ENCODE measurements at regions not wholly inside any gene's neighbourhood (a gene's known extent, or its start where the extent isn't known, plus 50 kb on each side); places are given as distances from the start of the nearest gene placed in this dataset.

GRCh38 chr21:20572582-20572981, 425.6 kb upstream of the NCAM2 start:
- no peak for TF ChIP-seq CTCF (IDR thresholded peaks at IDR 0.05)
- no peaks in the 10 kb centered on the region for H3K27me3 Mint-ChIP-seq (ENCODE audit: insufficient read depth)
- no peak for DNase-seq
- H3K9me3 Mint-ChIP-seq, result peaks cover 40% of the 10 kb centered on the region
- no peaks in the 10 kb centered on the region; the same call in 1 of the 2 replicates for H3K36me3 Mint-ChIP-seq (ENCODE audit: low read depth)
- H3K27ac Mint-ChIP-seq, result no peak overlapping the region
- no peak overlapping the region for H3K4me3 Mint-ChIP-seq
- H3K4me1 Mint-ChIP-seq (ENCODE audit: low read depth), result no peaks in the 10 kb centered on the region

- TF ChIP-seq CTCF (IDR thresholded peaks at IDR 0.05), result no peak
- no peak overlapping the region for H3K4me3 Mint-ChIP-seq
- H3K27ac Mint-ChIP-seq, result no peak overlapping the region
- H3K27me3 Mint-ChIP-seq (ENCODE audit: insufficient read depth), result no peaks in the 10 kb centered on the region
- no peaks in the 10 kb centered on the region for H3K4me1 Mint-ChIP-seq (ENCODE audit: low read depth)
- no peak for DNase-seq
- H3K36me3 Mint-ChIP-seq (ENCODE audit: low read depth), result no peaks in the 10 kb centered on the region
- peaks cover 31% of the 10 kb centered on the region for H3K9me3 Mint-ChIP-seq
Measured at GRCh38 chr21:20581361-20581760, 416.8 kb upstream of the NCAM2 start.

- Mint-ChIP-seq H3K4me3 (no peak overlapping the region), H3K27ac (no peak overlapping the region), H3K36me3 (ENCODE audit: low read depth) (no peaks in the 10 kb centered on the region), H3K4me1 (ENCODE audit: low read depth) (no peaks in the 10 kb centered on the region), H3K27me3 (ENCODE audit: insufficient read depth) (peaks cover 1% of the 10 kb centered on the region; the same call in 1 of the 2 replicates), H3K9me3 (peaks cover 22% of the 10 kb centered on the region)
- TF ChIP-seq CTCF (IDR thresholded peaks at IDR 0.05), result no peak
- DNase-seq, result no peak
Measured at GRCh38 chr21:20591284-20591683, 406.9 kb upstream of the NCAM2 start.

GRCh38 chr21:20592463-20592862, 405.7 kb upstream of the NCAM2 start:
- H3K36me3 Mint-ChIP-seq (ENCODE audit: low read depth), result no peaks in the 10 kb centered on the region
- H3K27ac Mint-ChIP-seq, result no peak overlapping the region
- peaks cover 1% of the 10 kb centered on the region; the same call in 1 of the 2 replicates for H3K27me3 Mint-ChIP-seq (ENCODE audit: insufficient read depth)
- TF ChIP-seq CTCF (IDR thresholded peaks at IDR 0.05), result no peak
- H3K4me3 Mint-ChIP-seq, result no peak overlapping the region
- H3K9me3 Mint-ChIP-seq, result peaks cover 22% of the 10 kb centered on the region
- H3K4me1 Mint-ChIP-seq (ENCODE audit: low read depth), result no peaks in the 10 kb centered on the region
- no peak for DNase-seq

- Mint-ChIP-seq H3K27ac (no peak overlapping the region), H3K9me3 (peaks cover 39% of the 10 kb centered on the region), H3K4me3 (no peak overlapping the region), H3K36me3 (ENCODE audit: low read depth) (no peaks in the 10 kb centered on the region), H3K4me1 (ENCODE audit: low read depth) (no peaks in the 10 kb centered on the region), H3K27me3 (ENCODE audit: insufficient read depth) (no peaks in the 10 kb centered on the region)
- DNase-seq, result no peak
- TF ChIP-seq CTCF (IDR thresholded peaks at IDR 0.05), result no peak
Measured at GRCh38 chr21:20603236-20603635, 395.0 kb upstream of the NCAM2 start.

GRCh38 chr21:20611008-20611407, 387.2 kb upstream of the NCAM2 start:
- no peaks in the 10 kb centered on the region for H3K27me3 Mint-ChIP-seq (ENCODE audit: insufficient read depth)
- H3K27ac Mint-ChIP-seq, result no peak overlapping the region
- peaks cover 54% of the 10 kb centered on the region for H3K9me3 Mint-ChIP-seq
- DNase-seq, result no peak
- no peaks in the 10 kb centered on the region for H3K4me1 Mint-ChIP-seq (ENCODE audit: low read depth)
- no peak for TF ChIP-seq CTCF (IDR thresholded peaks at IDR 0.05)
- H3K36me3 Mint-ChIP-seq (ENCODE audit: low read depth), result no peaks in the 10 kb centered on the region
- H3K4me3 Mint-ChIP-seq, result no peak overlapping the region

Data from HFFc6 (cell line).